GM19324 (cell line): ENCODE measurements at regions not wholly inside any gene's neighbourhood (a gene's known extent, or its start where the extent isn't known, plus 50 kb on each side); places are given as distances from the start of the nearest gene placed in this dataset.
"Not testable (repeated sequence)": the region's sequence is repeated elsewhere in the genome, so short reads cannot be mapped to it uniquely, and the experiment has no call there.

ENCODE experiments used
- ATAC-seq: cut with Tn5 transposase; IDR thresholded peaks from one replicate; pipeline ENCODE4 v1.9.1; 2021; ENCODE audit warnings: mild to moderate bottlenecking, moderate library complexity; ENCODE audit not compliant: unreplicated experiment, low FRiP score

- no peak for ATAC-seq
These were observed 281.5 kb upstream of the GRIA1 start for GRCh38 chr5:153209016-153209415.

GRCh38 chr5:153209687-153210086 is 280.8 kb upstream of the GRIA1 start:
- ATAC-seq: no peak

DNA sequence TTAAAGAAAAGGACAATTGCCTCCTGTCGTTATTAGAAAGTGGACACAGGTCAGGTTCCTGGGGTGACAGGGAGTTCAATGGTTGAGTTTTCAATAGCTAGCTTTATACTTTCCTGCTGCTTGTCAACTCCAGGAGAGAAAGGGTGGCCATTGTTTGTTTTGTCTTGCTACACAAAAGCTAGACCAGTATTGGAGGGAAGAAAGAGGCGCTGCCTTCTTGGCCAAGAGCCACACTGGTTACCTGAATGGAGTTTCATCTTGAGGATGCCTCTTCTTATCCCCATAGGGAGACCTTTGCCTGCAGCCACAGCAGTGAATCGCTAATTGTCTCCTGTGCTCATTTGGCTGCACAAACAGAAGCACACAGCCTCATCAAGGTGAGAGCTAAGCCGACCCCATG is 279.4 kb upstream of the GRIA1 start:
- ATAC-seq: no peak

- ATAC-seq: no peak
These were observed 278.0 kb upstream of the GRIA1 start for GRCh38 chr5:153212471-153212870.

DNA sequence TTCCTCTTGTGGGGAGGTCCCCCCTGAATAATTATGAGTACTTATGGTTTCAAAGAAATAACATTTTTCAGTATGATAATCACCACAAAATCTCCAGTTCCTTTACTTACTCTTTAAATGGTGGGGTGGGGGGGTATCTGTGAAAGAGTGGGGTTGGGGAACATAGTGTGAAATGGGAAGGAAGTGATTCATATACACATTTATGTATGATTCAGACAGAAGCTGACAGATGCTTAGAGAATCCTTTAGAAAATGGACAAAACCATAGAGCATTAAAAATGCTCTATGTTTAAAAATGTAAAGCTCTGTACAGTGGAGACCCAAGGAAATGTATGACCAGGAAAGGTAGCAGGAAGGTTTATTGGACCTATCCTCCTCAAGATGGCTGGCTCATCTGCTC is 267.5 kb upstream of the GRIA1 start:
- ATAC-seq: no peak

GRCh38 chr5:153223376-153223775 is 267.1 kb upstream of the GRIA1 start:
- ATAC-seq: no peak

DNA sequence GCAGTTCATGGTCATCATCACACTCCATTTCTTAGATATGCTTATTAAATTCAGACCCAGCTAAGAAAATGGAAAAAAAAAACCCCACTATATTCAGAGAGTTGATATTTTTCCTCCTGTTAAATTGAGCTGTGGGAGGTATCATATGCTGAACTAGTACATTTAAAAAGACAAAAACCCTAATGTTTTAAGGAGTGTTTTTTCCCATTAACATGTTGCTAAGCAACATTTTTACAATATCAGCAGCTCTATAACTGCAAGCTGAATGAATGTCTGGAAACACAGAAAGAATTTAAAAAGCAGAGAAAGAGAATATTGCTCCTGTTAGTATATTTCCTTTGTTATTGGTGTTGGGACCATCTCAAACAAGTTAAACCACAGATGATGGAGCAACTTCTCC is 265.8 kb upstream of the GRIA1 start:
- ATAC-seq: no peak

DNA sequence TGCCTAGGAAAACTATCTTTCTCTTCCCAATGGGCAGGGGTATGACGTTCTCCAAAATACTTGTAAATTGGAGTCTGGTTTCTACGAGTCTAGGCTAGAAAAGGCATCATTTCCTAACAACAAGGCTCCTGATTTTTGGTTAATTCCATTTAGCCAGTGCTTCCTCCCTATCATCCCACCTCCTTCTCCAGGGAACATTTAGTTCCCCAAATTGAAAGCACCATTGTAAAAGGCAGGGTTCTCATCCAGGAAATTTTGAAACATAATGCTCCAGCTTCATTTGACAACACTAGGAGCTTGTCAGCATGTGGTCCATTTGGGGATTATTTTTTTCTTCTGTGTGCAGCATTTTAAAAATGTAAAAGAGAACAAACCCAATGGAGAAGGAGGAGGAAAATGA is 256.5 kb upstream of the GRIA1 start:
- no peak for ATAC-seq

DNA sequence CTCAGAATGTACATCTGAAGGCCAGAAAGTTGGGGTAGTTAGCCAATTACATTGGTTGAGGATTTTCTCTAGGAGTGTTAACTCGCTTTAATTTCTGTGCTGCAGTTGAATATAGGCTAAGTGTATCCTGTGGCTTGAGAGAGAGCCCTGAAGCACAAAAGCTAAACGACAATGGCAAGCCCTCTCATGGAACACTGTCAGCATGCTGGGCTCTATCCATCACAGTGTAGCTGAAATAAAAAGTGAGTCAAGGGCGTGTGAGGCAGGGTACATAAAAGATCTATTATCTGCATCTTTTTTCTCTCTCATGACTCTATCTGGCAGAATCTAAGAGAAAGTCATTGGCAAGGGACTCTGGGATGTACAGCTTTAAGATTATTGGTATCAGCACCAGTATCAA is 254.2 kb upstream of the GRIA1 start:
- ATAC-seq: no peak

- ATAC-seq: peak; percentile 86
These were observed 252.7 kb upstream of the GRIA1 start for GRCh38 chr5:153237671-153238332.

GRCh38 chr5:153257381-153257780 is 233.1 kb upstream of the GRIA1 start:
- ATAC-seq: no peak

GRCh38 chr5:153258469-153258868 is 232.0 kb upstream of the GRIA1 start:
- no peak for ATAC-seq

GRCh38 chr5:153267506-153267905 is 223.0 kb upstream of the GRIA1 start:
- no peak for ATAC-seq

DNA sequence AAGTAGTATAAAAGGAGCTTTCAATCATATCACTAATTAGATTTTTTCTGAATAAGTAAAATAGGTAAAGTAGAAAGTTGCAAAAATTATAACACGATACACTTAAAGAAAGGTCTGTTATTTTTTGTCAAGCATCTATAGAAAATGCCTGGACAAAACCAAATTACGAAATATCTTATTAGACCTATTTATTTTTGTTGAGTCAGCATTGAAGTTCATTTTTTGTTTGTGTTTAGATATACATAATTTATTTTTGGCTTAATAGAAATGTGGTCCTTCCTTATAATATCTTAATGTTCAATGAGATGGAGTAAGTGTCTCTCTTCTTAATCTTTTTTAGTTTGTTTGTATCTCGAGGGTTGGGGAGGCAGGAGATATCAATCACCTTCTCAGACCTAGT is 214.8 kb upstream of the GRIA1 start:
- no peak for ATAC-seq

DNA sequence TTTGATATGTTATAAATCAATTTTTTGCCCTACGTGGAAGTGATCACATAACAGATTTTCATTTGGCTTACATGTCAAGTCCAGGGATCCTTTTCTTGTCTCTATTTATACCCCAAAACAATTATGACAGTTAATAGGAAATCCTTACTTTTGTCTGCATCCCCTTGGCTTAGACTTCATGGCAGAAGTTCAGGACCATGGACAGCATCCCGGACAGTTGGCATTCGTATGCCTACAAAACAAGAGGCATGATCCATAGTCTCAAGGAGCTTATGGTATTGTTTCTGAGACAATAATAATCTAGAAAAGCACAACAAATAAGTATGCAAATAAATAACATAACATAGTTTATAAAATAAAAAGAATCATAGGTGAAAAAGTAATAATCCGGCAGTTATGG is 214.3 kb upstream of the GRIA1 start:
- ATAC-seq: no peak

- not testable (repeated sequence) for ATAC-seq
These were observed 194.1 kb upstream of the GRIA1 start for GRCh38 chr5:153296251-153296844.

- ATAC-seq: no peak
These were observed 190.6 kb upstream of the GRIA1 start for GRCh38 chr5:153299891-153300290.

DNA sequence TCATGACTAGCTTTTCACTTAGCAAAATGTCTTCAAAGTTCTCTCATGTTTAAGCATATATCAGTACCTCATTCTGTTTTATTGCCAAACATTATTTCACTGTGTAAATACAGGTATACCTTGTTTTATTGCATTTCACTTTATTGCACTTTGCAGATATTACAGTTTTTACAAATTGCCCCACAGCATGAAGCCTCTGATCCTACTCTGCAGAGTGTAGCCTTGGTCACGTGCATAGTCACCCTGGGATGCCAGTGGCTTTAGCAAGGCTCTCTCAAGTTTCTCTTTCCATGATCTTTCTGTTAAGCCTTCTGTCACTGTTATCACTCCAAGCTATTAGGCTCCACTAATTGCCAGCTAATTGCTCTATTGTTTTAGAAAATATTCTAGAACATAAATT is 182.2 kb upstream of the GRIA1 start:
- ATAC-seq: no peak

DNA sequence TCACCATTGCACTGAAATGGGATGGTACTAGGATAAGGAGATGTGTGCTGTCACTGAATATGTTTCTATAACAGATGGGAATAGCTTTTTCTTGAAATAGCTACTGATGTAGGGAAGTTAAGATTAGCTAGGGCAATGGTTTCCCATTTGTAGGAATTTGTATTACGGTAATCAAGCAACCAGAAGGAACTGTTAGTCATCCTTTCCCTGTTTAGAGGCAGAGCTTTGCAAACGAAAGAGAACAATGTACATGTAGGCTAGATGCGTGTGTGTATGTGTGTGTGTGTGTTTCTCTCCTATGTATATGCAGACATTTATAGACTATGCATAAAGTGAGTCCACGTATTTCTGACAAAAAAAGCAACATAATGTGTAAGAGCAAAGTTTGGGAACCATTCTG is 171.9 kb upstream of the GRIA1 start:
- no peak for ATAC-seq

- ATAC-seq: no peak
These were observed 169.0 kb upstream of the GRIA1 start for GRCh38 chr5:153321478-153321877.

DNA sequence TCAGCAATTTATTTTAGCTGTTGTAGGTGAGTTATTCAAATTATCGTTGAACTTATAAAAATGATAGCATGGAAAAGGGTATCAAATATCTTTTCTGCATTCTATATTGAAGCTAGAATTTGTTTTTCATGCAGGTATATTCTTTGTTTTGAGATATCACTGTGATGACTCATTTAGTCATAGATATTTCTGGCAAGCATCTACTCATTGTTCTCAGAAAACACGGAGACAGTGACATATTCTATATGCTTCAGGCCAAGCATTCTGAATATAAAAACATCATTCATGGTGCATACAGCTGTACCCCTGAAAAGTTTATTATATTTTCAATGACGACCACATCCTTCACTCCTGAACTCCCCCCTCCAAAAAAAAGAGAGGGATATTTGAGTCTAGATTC is 150.3 kb upstream of the GRIA1 start:
- no peak for ATAC-seq

DNA sequence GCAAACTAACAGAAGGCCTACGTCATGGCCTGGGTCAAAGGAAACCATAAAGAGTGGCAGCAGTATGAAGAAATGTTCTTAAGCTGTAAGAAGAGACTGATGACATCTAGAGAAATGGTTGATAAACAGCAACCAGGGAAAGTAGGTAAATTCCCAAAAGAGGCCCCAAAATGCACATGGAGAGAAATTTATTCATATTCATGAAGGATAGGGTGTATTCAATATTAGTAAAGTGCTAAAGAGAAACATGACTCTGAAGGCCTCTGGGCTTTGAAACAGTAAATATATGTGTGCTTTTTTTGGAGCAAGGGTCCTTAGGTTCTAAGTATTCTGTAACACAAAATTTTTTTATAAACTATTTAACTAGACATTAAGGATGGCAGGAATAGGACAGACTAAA is 149.7 kb upstream of the GRIA1 start:
- ATAC-seq: no peak

- ATAC-seq: no peak
These were observed 148.0 kb upstream of the GRIA1 start for GRCh38 chr5:153342487-153342886.
